C4-2B (cell line): ENCODE measurements at regions not wholly inside any gene's neighbourhood (a gene's known extent, or its start where the extent isn't known, plus 50 kb on each side); places are given as distances from the start of the nearest gene placed in this dataset.

Source experiments
- ZFX ChIP-seq: fragments of 450-650 bp; IDR thresholded peaks from 2 replicates; pipeline ENCODE4 v1.6.1; 2017
- TF ChIP-seq, protein P1 (sequence below): fragments of 450-650 bp; conservative IDR thresholded peaks from 2 replicates; pipeline ENCODE4 v1.5.1; 2017; ENCODE audit warnings: mild to moderate bottlenecking

GRCh38 chrX:39674490-39675161 lies 423.1 kb downstream of the BCOR start:
- TF ChIP-seq, protein P1, sequence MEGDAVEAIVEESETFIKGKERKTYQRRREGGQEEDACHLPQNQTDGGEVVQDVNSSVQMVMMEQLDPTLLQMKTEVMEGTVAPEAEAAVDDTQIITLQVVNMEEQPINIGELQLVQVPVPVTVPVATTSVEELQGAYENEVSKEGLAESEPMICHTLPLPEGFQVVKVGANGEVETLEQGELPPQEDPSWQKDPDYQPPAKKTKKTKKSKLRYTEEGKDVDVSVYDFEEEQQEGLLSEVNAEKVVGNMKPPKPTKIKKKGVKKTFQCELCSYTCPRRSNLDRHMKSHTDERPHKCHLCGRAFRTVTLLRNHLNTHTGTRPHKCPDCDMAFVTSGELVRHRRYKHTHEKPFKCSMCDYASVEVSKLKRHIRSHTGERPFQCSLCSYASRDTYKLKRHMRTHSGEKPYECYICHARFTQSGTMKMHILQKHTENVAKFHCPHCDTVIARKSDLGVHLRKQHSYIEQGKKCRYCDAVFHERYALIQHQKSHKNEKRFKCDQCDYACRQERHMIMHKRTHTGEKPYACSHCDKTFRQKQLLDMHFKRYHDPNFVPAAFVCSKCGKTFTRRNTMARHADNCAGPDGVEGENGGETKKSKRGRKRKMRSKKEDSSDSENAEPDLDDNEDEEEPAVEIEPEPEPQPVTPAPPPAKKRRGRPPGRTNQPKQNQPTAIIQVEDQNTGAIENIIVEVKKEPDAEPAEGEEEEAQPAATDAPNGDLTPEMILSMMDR = no peak
- TF ChIP-seq ZFX = no peak
